GM12878 (cell line): ENCODE measurements at regions not wholly inside any gene's neighbourhood (a gene's known extent, or its start where the extent isn't known, plus 50 kb on each side); places are given as distances from the start of the nearest gene placed in this dataset.

Experiments used
- ATAC-seq: fragments of 200-7000 bp; cut with Tn5 transposase; 3 replicates; pipeline ENCODE4 v1.9.1; 2020; ENCODE audit warnings: mild to moderate bottlenecking, moderate library complexity
- BruUV-seq: library from RNA; stranded (reverse); fragments of 400-500 nt; replicated peaks from 2 replicates; lab custom pipeline; 2021; lab: Mats Ljungman, UMichigan
- CTCF ChIA-PET: fragments of 300-600 bp; sonication (Branson Sonifier 250); formaldehyde crosslinking; extraction: SDS; loops from one replicate; lab custom pipeline; 2021; ENCODE audit warnings: inconsistent platforms; lab: Yijun Ruan, JAX
- POLR2A ChIA-PET: fragments of 350-600 bp; formaldehyde crosslinking; extraction: SDS; loops from one replicate; lab custom pipeline; 2021; ENCODE audit warnings: inconsistent platforms; lab: Charles Lee
- RAD21 ChIA-PET: fragments of 300-600 bp; sonication (Branson Sonifier 250); formaldehyde crosslinking; loops from one replicate; lab custom pipeline; 2023; ENCODE audit warnings: antibody characterized with exemption; ENCODE audit not compliant: unreplicated experiment; lab: Charles Lee
- SMC1A ChIA-PET: fragments of 300-600 bp; sonication (Branson Sonifier 250); formaldehyde crosslinking; loops from one replicate; lab custom pipeline; 2023; ENCODE audit not compliant: unreplicated experiment, uncharacterized antibody; lab: Charles Lee
- DNase-seq: peaks from one replicate; pipeline ENCODE4 v3.0.0-alpha.2; 2011; ENCODE audit warnings: low read depth, low spot score
- FAIRE-seq: peaks from 3 replicates; lab custom pipeline; 2011; peaks lifted over from hg19 to GRCh38; lab: Jason Lieb, UNC
- H2AFZ ChIP-seq: 2 replicates; pipeline ENCODE4 v1.6.0; 2011; ENCODE audit warnings: low read depth, low read length, control low read depth; ENCODE audit not compliant: control insufficient read depth
- H3K27ac ChIP-seq: 2 replicates; pipeline ENCODE4 v1.5.1; 2011; ENCODE audit warnings: control low read depth; ENCODE audit not compliant: control insufficient read depth, insufficient read depth
- H3K27me3 ChIP-seq, 2 experiments: replicated peaks in 1 of 2; 2 replicates each; pipeline versions ENCODE4 v1.6.0 to v1.6.1; 2011; ENCODE audit warnings: low read length in 1 of 2; ENCODE audit not compliant: control insufficient read depth in 2 of 2, insufficient read depth in 2 of 2
- H3K36me3 ChIP-seq, 2 experiments: 2 replicates each; pipeline ENCODE4 v1.5.1; 2011; ENCODE audit warnings: low read length in 1 of 2; ENCODE audit not compliant: control insufficient read depth in 2 of 2, insufficient read depth in 2 of 2
- H3K4me1 ChIP-seq: 2 replicates; pipeline ENCODE4 v1.6.1; 2011; ENCODE audit warnings: mild to moderate bottlenecking, low read length, moderate library complexity, mixed read lengths; ENCODE audit not compliant: control insufficient read depth, insufficient read depth
- H3K4me2 ChIP-seq: 2 replicates; pipeline ENCODE4 v1.6.0; 2011; ENCODE audit warnings: control low read depth; ENCODE audit not compliant: control insufficient read depth, insufficient read depth
- H3K4me3 ChIP-seq: fragments of 200-600 bp; sonication (generic); 2 replicates; pipeline ENCODE4 v1.5.1; 2016
- H3K79me2 ChIP-seq: 2 replicates; pipeline ENCODE4 v1.6.0; 2011; ENCODE audit warnings: low read length; ENCODE audit not compliant: control insufficient read depth, insufficient read depth
- H3K9ac ChIP-seq: 2 replicates; pipeline ENCODE4 v1.8.0; 2011; ENCODE audit warnings: low read length, control low read depth, mixed read lengths; ENCODE audit not compliant: control insufficient read depth, insufficient read depth
- H3K9me3 ChIP-seq: replicated peaks from 3 replicates; pipeline ENCODE4 v1.5.1; 2011; ENCODE audit warnings: mild to moderate bottlenecking, low read length; ENCODE audit not compliant: control insufficient read depth, insufficient read depth
- H4K20me1 ChIP-seq: 2 replicates; pipeline ENCODE4 v1.6.0; 2011; ENCODE audit not compliant: control insufficient read depth, insufficient read depth
- BACH1 ChIP-seq: fragments of 450-650 bp; IDR thresholded peaks from 2 replicates; pipeline ENCODE4 v1.6.1; 2017; ENCODE audit warnings: mild to moderate bottlenecking, borderline replicate concordance
- CREM ChIP-seq: IDR thresholded peaks from 2 replicates; pipeline ENCODE4 v1.6.1; 2014; ENCODE audit warnings: antibody characterized with exemption, low read depth
- NRF1 ChIP-seq: conservative IDR thresholded peaks from 2 replicates; pipeline ENCODE4 v1.6.1; 2011; ENCODE audit warnings: mild to moderate bottlenecking, low read depth, low read length, improper control_type of control experiment
- RUNX3 ChIP-seq: IDR thresholded peaks from 2 replicates; pipeline ENCODE4 v1.6.1; 2012; ENCODE audit warnings: low read length, inconsistent platforms
- ZSCAN29 ChIP-seq: fragments of 450-650 bp; IDR thresholded peaks from 2 replicates; pipeline ENCODE4 v1.6.1; 2017; ENCODE audit warnings: mild to moderate bottlenecking, moderate library complexity
- WGBS: methylation state at CpG from one replicate; pipeline ENCODE4 v1.1.6; 2016; ENCODE audit warnings: low lambda C conversion rate; ENCODE audit not compliant: insufficient replicate concordance, insufficient coverage; ENCODE audit errors: missing lambda C conversion rate; 5-methylcytosine and 5-hydroxymethylcytosine counted together
- in situ Hi-C: fragments of 300-500 bp; cut with MboI; formaldehyde crosslinking; loops from 9 replicates; pipeline ENCODE4 v1.14.3; 2018; ENCODE audit warnings: mixed read lengths
- intact Hi-C: fragments of 100-400 bp; cut with micrococcal nuclease; formaldehyde crosslinking; loops from one replicate; pipeline ENCODE4 v1.14.2; 2022; ENCODE audit not compliant: unreplicated experiment
- TF ChIP-seq, protein P1 (sequence below): fragments of 450-650 bp; IDR thresholded peaks from 2 replicates; pipeline ENCODE4 v1.6.1; 2017; ENCODE audit warnings: low read depth, mild to moderate bottlenecking, moderate library complexity
- TF ChIP-seq, protein P2 (sequence below): fragments of 150-350 bp; IDR thresholded peaks from 2 replicates; pipeline ENCODE4 v1.6.1; 2016; ENCODE audit warnings: low read depth, low read length

GRCh38 chr7:94240902-94241301 is 153.8 kb upstream of the COL1A2 start (continued):
- TF ChIP-seq, protein P1, sequence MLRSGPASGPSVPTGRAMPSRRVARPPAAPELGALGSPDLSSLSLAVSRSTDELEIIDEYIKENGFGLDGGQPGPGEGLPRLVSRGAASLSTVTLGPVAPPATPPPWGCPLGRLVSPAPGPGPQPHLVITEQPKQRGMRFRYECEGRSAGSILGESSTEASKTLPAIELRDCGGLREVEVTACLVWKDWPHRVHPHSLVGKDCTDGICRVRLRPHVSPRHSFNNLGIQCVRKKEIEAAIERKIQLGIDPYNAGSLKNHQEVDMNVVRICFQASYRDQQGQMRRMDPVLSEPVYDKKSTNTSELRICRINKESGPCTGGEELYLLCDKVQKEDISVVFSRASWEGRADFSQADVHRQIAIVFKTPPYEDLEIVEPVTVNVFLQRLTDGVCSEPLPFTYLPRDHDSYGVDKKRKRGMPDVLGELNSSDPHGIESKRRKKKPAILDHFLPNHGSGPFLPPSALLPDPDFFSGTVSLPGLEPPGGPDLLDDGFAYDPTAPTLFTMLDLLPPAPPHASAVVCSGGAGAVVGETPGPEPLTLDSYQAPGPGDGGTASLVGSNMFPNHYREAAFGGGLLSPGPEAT = no peak
- no peak for TF ChIP-seq BACH1
- TF ChIP-seq ZSCAN29 = no peak
- TF ChIP-seq, protein P2, sequence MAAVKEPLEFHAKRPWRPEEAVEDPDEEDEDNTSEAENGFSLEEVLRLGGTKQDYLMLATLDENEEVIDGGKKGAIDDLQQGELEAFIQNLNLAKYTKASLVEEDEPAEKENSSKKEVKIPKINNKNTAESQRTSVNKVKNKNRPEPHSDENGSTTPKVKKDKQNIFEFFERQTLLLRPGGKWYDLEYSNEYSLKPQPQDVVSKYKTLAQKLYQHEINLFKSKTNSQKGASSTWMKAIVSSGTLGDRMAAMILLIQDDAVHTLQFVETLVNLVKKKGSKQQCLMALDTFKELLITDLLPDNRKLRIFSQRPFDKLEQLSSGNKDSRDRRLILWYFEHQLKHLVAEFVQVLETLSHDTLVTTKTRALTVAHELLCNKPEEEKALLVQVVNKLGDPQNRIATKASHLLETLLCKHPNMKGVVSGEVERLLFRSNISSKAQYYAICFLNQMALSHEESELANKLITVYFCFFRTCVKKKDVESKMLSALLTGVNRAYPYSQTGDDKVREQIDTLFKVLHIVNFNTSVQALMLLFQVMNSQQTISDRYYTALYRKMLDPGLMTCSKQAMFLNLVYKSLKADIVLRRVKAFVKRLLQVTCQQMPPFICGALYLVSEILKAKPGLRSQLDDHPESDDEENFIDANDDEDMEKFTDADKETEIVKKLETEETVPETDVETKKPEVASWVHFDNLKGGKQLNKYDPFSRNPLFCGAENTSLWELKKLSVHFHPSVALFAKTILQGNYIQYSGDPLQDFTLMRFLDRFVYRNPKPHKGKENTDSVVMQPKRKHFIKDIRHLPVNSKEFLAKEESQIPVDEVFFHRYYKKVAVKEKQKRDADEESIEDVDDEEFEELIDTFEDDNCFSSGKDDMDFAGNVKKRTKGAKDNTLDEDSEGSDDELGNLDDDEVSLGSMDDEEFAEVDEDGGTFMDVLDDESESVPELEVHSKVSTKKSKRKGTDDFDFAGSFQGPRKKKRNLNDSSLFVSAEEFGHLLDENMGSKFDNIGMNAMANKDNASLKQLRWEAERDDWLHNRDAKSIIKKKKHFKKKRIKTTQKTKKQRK = no peak
- TF ChIP-seq, all 136 proteins: peak for 0

DNA sequence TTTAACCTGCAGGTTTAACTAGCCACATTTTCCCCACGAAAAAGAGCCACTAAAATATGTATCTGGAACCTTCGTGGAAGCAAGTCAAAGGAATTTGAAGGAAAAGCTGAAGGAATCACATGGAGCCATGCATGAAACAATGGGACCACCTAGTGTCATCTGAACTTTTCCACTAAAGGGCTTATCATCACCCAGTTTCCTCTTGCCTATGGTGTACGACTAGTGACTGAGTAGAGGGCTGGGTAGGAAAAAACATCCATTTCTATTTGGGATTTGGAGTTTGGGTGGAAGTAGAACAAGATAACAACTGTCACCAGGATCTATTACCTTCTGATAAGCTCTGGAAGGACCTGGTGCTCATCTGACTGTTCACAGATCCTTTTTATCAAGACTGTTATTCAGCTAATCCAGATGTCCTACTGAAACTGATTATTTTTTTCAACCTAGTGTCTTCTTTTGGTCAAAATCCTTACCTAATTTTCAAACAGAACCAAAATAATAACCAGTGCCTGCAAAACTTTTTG is 153.2 kb upstream of the COL1A2 start:
- Histone ChIP-seq H3K36me3 (no peaks in the 10 kb centered on the region), H3K4me2 (no peak overlapping the region), H3K9ac (no peak overlapping the region), H3K27me3 (no peaks in the 10 kb centered on the region; a peak in 1 of 4 replicates), H3K27ac (no peak overlapping the region), H4K20me1 (no peaks in the 10 kb centered on the region), H2AFZ (no peak overlapping the region), H3K4me1 (no peaks in the 10 kb centered on the region), H3K79me2 (no peaks in the 10 kb centered on the region), H3K9me3 (no peaks in the 10 kb centered on the region), H3K4me3 (no peak overlapping the region)
- no peak for DNase-seq
- in situ Hi-C loops = no loop called here
- CTCF ChIA-PET = interaction anchor here (0.7 to 2.0 kb wide), 2 partner anchors 109 to 1062 kb away, joined by 4 to 5 read pairs; no protein-coding TSS in a partner anchor
- whole genome bisulfite sequencing = 13% methylated on average over 3 of the region's 3 CpGs
- no peak for FAIRE-seq
- POLR2A ChIA-PET = no interaction called here
- SMC1A ChIA-PET = interaction anchor here (1.0 kb wide), 1 partner anchor 260 kb away, joined by 3 read pairs; no protein-coding TSS in a partner anchor
- BruUV-seq = no TSS peak
- RAD21 ChIA-PET = no interaction called here
- intact Hi-C loops = no loop called here
- TF ChIP-seq RUNX3 (no peak), NRF1 (no peak), CREM (no peak)
- no peak for ATAC-seq
